ENCODE measurements at regions not wholly inside any gene's neighbourhood (a gene's known extent, or its start where the extent isn't known, plus 50 kb on each side); places are given as distances from the start of the nearest gene placed in this dataset.

DNA sequence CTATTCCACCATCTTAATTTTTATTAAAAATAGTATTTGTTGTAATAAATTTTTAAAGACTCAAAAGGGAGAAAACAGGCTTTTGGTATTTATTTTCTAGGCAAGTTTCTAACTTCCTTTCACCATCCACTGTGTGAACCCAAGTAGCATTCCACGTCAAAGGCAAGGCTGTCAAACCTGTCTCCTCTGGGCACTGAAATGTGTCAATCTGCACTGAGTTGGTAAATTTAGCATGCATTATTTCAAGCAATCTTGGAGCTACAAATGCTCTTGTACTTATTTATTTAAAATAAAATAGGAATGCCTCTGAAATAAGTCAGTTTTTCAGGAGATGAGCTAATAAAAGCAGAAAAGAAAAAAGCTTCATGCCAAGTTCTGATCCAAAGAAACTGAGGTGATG, 130.9 kb upstream of the CNTNAP5 start:
- TF ChIP-seq, protein P1, sequence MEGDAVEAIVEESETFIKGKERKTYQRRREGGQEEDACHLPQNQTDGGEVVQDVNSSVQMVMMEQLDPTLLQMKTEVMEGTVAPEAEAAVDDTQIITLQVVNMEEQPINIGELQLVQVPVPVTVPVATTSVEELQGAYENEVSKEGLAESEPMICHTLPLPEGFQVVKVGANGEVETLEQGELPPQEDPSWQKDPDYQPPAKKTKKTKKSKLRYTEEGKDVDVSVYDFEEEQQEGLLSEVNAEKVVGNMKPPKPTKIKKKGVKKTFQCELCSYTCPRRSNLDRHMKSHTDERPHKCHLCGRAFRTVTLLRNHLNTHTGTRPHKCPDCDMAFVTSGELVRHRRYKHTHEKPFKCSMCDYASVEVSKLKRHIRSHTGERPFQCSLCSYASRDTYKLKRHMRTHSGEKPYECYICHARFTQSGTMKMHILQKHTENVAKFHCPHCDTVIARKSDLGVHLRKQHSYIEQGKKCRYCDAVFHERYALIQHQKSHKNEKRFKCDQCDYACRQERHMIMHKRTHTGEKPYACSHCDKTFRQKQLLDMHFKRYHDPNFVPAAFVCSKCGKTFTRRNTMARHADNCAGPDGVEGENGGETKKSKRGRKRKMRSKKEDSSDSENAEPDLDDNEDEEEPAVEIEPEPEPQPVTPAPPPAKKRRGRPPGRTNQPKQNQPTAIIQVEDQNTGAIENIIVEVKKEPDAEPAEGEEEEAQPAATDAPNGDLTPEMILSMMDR (IDR thresholded peaks at IDR 0.05; ENCODE audit: low read length, missing control alignments) = no peak
- DNase-seq (ENCODE audit: low read depth) = no peak
- no peak overlapping the region for H3K4me3 ChIP-seq (replicated peaks; ENCODE audit: low read depth, low read length)

DNA sequence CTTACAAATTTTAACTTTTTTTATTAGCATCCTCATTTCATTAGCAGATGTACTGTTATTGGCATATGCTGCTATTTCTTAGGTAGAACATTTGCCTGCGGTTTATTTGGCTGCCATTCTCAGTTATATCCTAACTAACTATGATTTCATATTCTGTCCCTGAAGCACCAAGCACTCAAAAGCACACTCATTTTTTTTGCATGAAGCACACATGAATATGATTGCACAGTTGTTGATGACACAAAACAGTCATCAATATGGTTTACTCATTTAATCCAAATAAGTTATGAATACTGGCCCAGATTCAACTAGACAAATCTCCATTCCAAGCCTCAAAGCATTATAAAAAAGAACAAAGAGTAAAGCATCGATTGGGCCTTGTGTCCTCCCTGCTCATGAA, 129.4 kb upstream of the CNTNAP5 start:
- TF ChIP-seq, protein P1 (IDR thresholded peaks at IDR 0.05; ENCODE audit: low read length, missing control alignments) = no peak
- DNase-seq (ENCODE audit: low read depth) = no peak
- no peak overlapping the region for H3K4me3 ChIP-seq (replicated peaks; ENCODE audit: low read depth, low read length)

DNA sequence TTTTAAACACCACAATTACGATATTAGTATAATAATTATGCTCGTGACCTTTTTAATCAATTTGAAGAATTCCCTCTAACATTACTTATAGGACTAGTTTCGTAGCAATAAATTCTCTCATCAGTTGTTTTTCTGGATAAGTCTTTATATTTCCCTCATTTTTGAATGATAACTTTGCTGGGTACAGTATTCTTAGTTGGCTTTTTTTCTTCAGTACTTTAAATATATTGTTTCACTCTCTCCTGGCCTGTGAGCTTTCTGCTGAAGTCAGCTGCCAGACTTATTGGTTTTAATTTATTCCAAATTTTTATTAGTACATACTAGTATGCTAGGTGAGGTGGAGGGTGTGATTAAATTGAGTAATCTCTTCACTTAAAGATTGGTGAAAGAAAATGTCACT, 123.8 kb upstream of the CNTNAP5 start:
- no peak overlapping the region for H3K4me3 ChIP-seq (replicated peaks; ENCODE audit: low read depth, low read length)
- DNase-seq (ENCODE audit: low read depth) = no peak
- TF ChIP-seq, protein P1 (IDR thresholded peaks at IDR 0.05; ENCODE audit: low read length, missing control alignments) = no peak

DNA sequence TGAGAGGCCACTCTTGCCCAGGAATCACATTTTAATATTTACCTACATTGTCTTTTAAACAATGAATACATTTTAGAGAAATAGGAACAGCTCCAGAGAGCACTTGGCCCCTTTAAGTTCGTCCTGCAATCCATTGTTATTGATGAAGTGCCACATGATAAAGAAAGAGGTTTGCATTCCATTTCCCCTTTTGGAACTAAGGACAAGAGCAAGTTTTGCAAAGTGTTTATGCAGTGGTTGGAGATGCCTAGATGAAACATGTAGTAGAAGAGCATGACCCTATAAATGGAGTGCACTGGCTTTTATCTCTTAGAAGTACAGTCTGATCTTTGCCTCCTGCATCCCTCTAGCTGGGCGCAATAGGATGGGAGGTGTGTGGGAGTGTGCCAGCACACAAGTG, 118.7 kb upstream of the CNTNAP5 start:
- TF ChIP-seq, protein P1 (IDR thresholded peaks at IDR 0.05; ENCODE audit: low read length, missing control alignments) = no peak
- DNase-seq (ENCODE audit: low read depth) = no peak
- H3K4me3 ChIP-seq (replicated peaks; ENCODE audit: low read depth, low read length) = no peak overlapping the region

DNA sequence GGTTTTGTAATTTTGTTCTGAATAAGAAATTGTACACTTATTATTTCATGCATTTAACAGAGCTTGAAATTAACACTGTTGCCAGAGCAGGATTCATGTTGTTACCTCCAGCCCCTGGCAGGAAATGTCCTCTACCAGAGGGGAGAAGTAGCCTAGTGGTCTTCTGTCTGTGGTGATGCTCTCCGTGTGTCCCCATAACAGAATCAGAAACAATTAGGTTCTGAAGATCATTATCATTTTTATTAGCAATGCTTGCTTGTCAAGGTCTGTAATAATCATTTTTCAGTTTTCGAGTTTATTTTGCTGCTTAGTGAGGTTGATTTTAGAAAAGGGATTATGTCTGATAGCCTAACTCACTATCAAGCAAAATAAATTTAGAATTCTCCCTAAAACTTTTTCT, 116.6 kb upstream of the CNTNAP5 start:
- DNase-seq (ENCODE audit: low read depth) = no peak
- no peak overlapping the region for H3K4me3 ChIP-seq (replicated peaks; ENCODE audit: low read depth, low read length)
- TF ChIP-seq, protein P1 (IDR thresholded peaks at IDR 0.05; ENCODE audit: low read length, missing control alignments) = no peak

DNA sequence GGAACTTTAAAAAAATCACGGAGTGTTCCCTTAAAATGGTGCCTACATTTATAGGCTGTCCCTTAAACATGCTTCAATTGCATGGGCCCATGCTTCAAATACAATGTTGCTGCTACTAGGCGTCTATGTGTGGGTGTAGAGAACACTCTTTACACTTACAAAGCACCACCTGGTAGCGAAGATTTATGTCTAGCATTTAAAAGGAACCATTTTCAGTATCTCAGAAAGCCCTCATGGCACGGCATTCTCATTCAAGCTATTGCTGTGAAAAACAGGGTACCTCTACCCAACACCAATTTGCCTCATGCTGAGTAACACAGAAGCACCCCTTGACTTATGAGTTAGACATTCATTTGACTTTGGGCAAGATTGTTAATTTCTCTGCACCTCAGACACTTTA, 112.9 kb upstream of the CNTNAP5 start:
- TF ChIP-seq, protein P1 (IDR thresholded peaks at IDR 0.05; ENCODE audit: low read length, missing control alignments) = no peak
- DNase-seq (ENCODE audit: low read depth) = no peak
- H3K4me3 ChIP-seq (replicated peaks; ENCODE audit: low read depth, low read length) = no peak overlapping the region

DNA sequence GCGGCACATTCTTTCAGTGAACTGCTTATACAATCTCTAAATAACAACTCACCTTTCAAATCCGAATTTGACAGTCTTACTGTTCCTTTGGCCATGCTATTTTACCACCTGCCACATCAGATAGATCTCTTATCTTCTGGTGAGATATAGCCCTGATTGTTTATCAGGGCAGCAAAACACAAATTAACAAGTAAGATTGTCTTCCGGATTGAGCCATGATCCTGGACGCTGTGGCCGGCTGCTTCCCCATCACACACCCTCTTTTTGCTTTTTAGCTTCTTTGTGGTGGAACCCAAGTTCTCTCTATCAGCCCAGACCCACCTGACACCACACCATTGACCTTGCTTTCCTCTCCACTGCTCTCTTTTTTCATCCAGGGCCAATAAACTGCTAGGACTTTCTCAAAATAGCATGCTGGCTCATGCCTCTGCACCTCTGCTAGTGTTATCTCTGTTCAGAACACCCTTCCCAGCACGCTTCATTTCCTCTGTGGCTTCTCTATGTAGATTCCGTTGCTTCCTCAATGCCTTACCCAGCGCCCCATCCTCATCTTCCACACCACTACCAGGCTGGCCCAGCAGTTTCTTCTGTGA, 111.8 kb upstream of the CNTNAP5 start:
- no peak for DNase-seq (ENCODE audit: low read depth)
- TF ChIP-seq, protein P1 (IDR thresholded peaks at IDR 0.05; ENCODE audit: low read length, missing control alignments) = no peak
- no peak overlapping the region for H3K4me3 ChIP-seq (replicated peaks; ENCODE audit: low read depth, low read length)

Measured in fibroblast of pulmonary artery (primary cell).